CD4-positive, CD25-positive, alpha-beta regulatory T cell (primary cell): ENCODE measurements at regions not wholly inside any gene's neighbourhood (a gene's known extent, or its start where the extent isn't known, plus 50 kb on each side); places are given as distances from the start of the nearest gene placed in this dataset.

ENCODE experiments used
- ATAC-seq, 2 donors: fragments of 150-1000 bp; cut with Tn5 transposase; one replicate each; pipeline ENCODE4 v1.10.0; 2021; ENCODE audit warnings: low read depth in 2 of 2, moderate number of reproducible peaks in 2 of 2, moderate library complexity in 1 of 2
- DNase-seq, 3 donors: peaks; one replicate each; pipeline versions ENCODE4 v3.0.0 to v3.0.0-alpha.2; 2012 to 2022; ENCODE audit warnings: mixed read lengths in 1 of 3
- H3K27ac ChIP-seq: one replicate; pipeline ENCODE4 v1.7.0; 2013; ENCODE audit warnings: mild to moderate bottlenecking, low read length; ENCODE audit not compliant: insufficient read depth, poor library complexity, severe bottlenecking
- H3K27me3 ChIP-seq: one replicate; pipeline ENCODE4 v1.7.0; 2013; ENCODE audit warnings: low read length; ENCODE audit not compliant: control insufficient read depth, insufficient read depth
- H3K36me3 ChIP-seq: one replicate; pipeline ENCODE4 v1.7.0; 2013; ENCODE audit warnings: mild to moderate bottlenecking, low read length, moderate library complexity; ENCODE audit not compliant: control insufficient read depth, insufficient read depth
- H3K4me1 ChIP-seq: 2 replicates; pipeline ENCODE4 v1.7.0; 2013; ENCODE audit warnings: mild to moderate bottlenecking, low read length; ENCODE audit not compliant: insufficient read depth, control insufficient read depth, poor library complexity, severe bottlenecking
- H3K4me3 ChIP-seq: one replicate; pipeline ENCODE4 v1.7.0; 2013; ENCODE audit warnings: low read depth, mild to moderate bottlenecking, low read length, moderate library complexity
- H3K9me3 ChIP-seq, 2 experiments: 1 replicate in 1 of 2; 2 replicates in 1 of 2; pipeline ENCODE4 v1.7.0; 2013; ENCODE audit warnings: low read length in 2 of 2, mild to moderate bottlenecking in 1 of 2, moderate library complexity in 1 of 2; ENCODE audit not compliant: control insufficient read depth in 2 of 2
- H3K27ac Mint-ChIP-seq, 3 donors: one replicate each; pipeline ENCODE4 v1.8.0; 2020 to 2022; ENCODE audit warnings: mild to moderate bottlenecking in 3 of 3, mixed read lengths in 3 of 3, moderate library complexity in 2 of 3
- H3K27me3 Mint-ChIP-seq: one replicate; pipeline ENCODE4 v1.8.0; 2022; ENCODE audit warnings: mild to moderate bottlenecking, mixed read lengths
- H3K36me3 Mint-ChIP-seq: one replicate; pipeline ENCODE4 v1.8.0; 2020; ENCODE audit warnings: mixed read lengths
- H3K4me1 Mint-ChIP-seq, 4 donors: one replicate each; pipeline ENCODE4 v1.8.0; 2020 to 2022; ENCODE audit warnings: mixed read lengths in 4 of 4, mild to moderate bottlenecking in 1 of 4
- H3K4me3 Mint-ChIP-seq, 4 donors: one replicate each; pipeline ENCODE4 v1.8.0; 2020 to 2022; ENCODE audit warnings: mild to moderate bottlenecking in 4 of 4, mixed read lengths in 4 of 4, moderate library complexity in 3 of 4
- H3K9me3 Mint-ChIP-seq, 7 donors: one replicate each; pipeline ENCODE4 v1.8.0; 2020 to 2022; ENCODE audit warnings: mixed read lengths in 7 of 7, mild to moderate bottlenecking in 3 of 7, moderate library complexity in 2 of 7

GRCh38 chr11:128240546-128240945 lies 346.8 kb downstream of the ETS1 start:
- H3K36me3 Mint-ChIP-seq = no peaks in the 10 kb centered on the region
- H3K36me3 ChIP-seq = no peaks in the 10 kb centered on the region
- H3K27me3 ChIP-seq = no peaks in the 10 kb centered on the region
- peaks cover 6 to 20% (median 17%) of the 10 kb centered on the region in 4 donors for H3K4me1 Mint-ChIP-seq
- ATAC-seq (no peak), DNase-seq (no peak)
- H3K27ac Mint-ChIP-seq = no peak overlapping the region
- no peaks in the 10 kb centered on the region for H3K9me3 ChIP-seq
- H3K27ac ChIP-seq = no peak overlapping the region
- no peaks in the 10 kb centered on the region for H3K9me3 Mint-ChIP-seq
- H3K4me3 Mint-ChIP-seq = no peak overlapping the region
- no peak overlapping the region for H3K4me3 ChIP-seq
- H3K27me3 Mint-ChIP-seq = peaks cover 13% of the 10 kb centered on the region
- H3K4me1 ChIP-seq = no peaks in the 10 kb centered on the region

GRCh38 chr11:128239306-128239705 lies 348.1 kb downstream of the ETS1 start:
- peak overlapping the region in 1 of 4 donors; percentile 19 for H3K4me3 Mint-ChIP-seq

GRCh38 chr11:128238521-128239265 lies 348.7 kb downstream of the ETS1 start:
- H3K9me3 Mint-ChIP-seq = no peaks in the 10 kb centered on the region
- H3K27ac Mint-ChIP-seq = peak overlapping the region; percentile 48 to 76 (median 66)
- peaks cover 6% of the 10 kb centered on the region for H3K27me3 Mint-ChIP-seq
- no peaks in the 10 kb centered on the region for H3K4me1 ChIP-seq
- peak overlapping the region in 1 of 4 donors; percentile 19 for H3K4me3 Mint-ChIP-seq
- H3K27ac ChIP-seq = no peak overlapping the region
- H3K36me3 ChIP-seq = no peaks in the 10 kb centered on the region
- ATAC-seq (peak in 1 of 2 donors; percentile 39), DNase-seq (peak in 1 of 3 donors; percentile 36)
- H3K9me3 ChIP-seq = no peaks in the 10 kb centered on the region
- no peaks in the 10 kb centered on the region for H3K36me3 Mint-ChIP-seq
- peaks cover 6 to 20% (median 17%) of the 10 kb centered on the region in 4 donors for H3K4me1 Mint-ChIP-seq
- H3K4me3 ChIP-seq = peak overlapping the region; percentile 4
- no peaks in the 10 kb centered on the region for H3K27me3 ChIP-seq

More at GRCh38 chr11:128239306-128239705, 348.1 kb downstream of the ETS1 start:
- Histone ChIP-seq H3K4me3 (peak overlapping the region; percentile 4), H3K9me3 (no peaks in the 10 kb centered on the region), H3K36me3 (no peaks in the 10 kb centered on the region), H3K27ac (no peak overlapping the region), H3K27me3 (no peaks in the 10 kb centered on the region), H3K4me1 (no peaks in the 10 kb centered on the region)
- Mint-ChIP-seq H3K9me3 (no peaks in the 10 kb centered on the region), H3K4me1 (peaks cover 6 to 20% (median 17%) of the 10 kb centered on the region in 4 donors), H3K27ac (peak overlapping the region; percentile 48 to 76 (median 66)), H3K36me3 (no peaks in the 10 kb centered on the region), H3K27me3 (peaks cover 11% of the 10 kb centered on the region)
- no peak for DNase-seq
- no peak for ATAC-seq

DNA sequence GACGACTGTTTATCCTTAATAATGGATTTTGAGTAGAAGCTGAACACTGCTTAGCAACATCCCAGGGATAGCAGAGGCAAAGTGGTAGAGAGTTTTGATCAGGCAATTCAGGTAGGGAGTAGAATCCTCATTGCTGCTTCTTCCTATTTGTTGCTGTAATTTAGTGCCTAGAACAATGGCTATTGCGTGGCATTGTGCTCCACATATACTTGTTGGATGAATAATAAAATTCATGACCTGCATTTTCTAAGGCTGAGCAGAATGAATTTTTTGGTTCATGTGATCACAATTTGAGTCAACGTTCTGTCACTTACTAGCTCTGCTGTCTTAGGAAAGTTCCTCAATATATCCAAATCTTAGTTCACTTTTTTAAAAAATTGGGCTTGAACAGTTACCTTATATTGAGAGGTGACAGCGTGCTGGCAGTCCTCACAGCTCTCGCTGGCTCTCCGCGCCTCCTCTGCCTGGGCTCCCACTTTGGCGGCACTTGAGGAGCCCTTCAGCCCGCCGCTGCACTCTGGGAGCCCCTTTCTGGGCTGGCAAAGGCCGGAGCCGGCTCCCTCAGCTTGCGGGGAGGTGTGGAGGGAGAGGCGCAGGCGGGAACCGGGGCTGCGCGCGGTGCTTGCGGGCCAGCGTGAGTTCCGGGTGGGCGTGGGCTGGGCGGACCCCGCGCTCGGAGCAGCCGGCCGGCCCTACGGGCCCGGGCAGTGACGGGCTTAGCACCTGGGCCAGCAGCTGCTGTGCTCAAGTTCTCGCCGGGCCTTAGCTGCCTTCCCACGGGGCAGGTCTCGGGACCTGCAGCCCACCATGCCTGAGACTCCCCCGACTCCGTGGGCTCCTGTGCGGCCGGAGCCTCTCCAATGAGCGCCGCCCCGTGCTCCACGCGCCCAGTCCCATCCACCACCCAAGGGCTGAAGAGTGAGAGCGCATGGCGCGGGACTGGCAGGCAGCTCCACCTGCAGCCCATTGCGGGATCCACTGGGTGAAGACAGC lies 350.6 kb downstream of the ETS1 start:
- H3K4me3 Mint-ChIP-seq = no peak overlapping the region
- no peak for DNase-seq
- H3K4me1 ChIP-seq = no peaks in the 10 kb centered on the region
- H3K9me3 ChIP-seq = no peaks in the 10 kb centered on the region
- no peak for ATAC-seq
- H3K27ac Mint-ChIP-seq = no peak overlapping the region
- H3K36me3 ChIP-seq = no peaks in the 10 kb centered on the region
- peaks cover 6 to 23% (median 21%) of the 10 kb centered on the region in 4 donors for H3K4me1 Mint-ChIP-seq
- no peaks in the 10 kb centered on the region for H3K27me3 Mint-ChIP-seq
- H3K27ac ChIP-seq = no peak overlapping the region
- H3K9me3 Mint-ChIP-seq = no peaks in the 10 kb centered on the region
- H3K27me3 ChIP-seq = no peaks in the 10 kb centered on the region
- no peak overlapping the region for H3K4me3 ChIP-seq
- H3K36me3 Mint-ChIP-seq = no peaks in the 10 kb centered on the region

GRCh38 chr11:128235958-128236357 lies 351.4 kb downstream of the ETS1 start:
- no peak for DNase-seq
- Histone ChIP-seq H3K36me3 (no peaks in the 10 kb centered on the region), H3K27ac (no peak overlapping the region), H3K9me3 (no peaks in the 10 kb centered on the region), H3K4me1 (no peaks in the 10 kb centered on the region), H3K4me3 (no peak overlapping the region), H3K27me3 (no peaks in the 10 kb centered on the region)
- ATAC-seq = no peak
- H3K27ac Mint-ChIP-seq = no peak overlapping the region
- no peaks in the 10 kb centered on the region for H3K9me3 Mint-ChIP-seq
- no peak overlapping the region for H3K4me3 Mint-ChIP-seq
- H3K27me3 Mint-ChIP-seq = no peaks in the 10 kb centered on the region
- peaks cover 6 to 24% (median 21%) of the 10 kb centered on the region in 4 donors for H3K4me1 Mint-ChIP-seq
- H3K36me3 Mint-ChIP-seq = no peaks in the 10 kb centered on the region

DNA sequence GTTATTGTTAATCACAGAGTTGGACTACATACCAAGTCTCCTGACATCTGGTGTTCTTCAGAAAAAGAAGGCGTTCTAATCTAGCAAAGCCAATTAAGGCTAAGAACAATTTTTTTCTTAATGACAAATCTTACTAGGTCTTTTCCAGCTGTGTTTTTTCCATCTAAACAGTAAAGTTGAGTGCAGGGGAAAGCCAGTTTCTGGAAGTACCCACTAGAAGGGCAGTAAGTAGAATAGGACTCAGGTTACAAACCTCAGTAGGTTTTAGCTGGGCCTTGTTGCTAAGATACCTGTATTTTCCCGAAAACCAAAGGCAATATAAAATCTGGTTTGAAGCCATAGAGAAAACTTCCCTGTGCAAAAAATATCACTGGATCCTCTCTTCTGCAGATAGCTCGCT lies 351.9 kb downstream of the ETS1 start:
- no peak overlapping the region for H3K27ac ChIP-seq
- no peak for DNase-seq
- Mint-ChIP-seq H3K27ac (no peak overlapping the region), H3K9me3 (peaks cover 0 to 2% (median 0%) of the 10 kb centered on the region in 7 donors), H3K4me3 (no peak overlapping the region), H3K27me3 (no peaks in the 10 kb centered on the region), H3K36me3 (no peaks in the 10 kb centered on the region), H3K4me1 (peaks cover 6 to 24% (median 21%) of the 10 kb centered on the region in 4 donors)
- no peak overlapping the region for H3K4me3 ChIP-seq
- no peak for ATAC-seq
- H3K36me3 ChIP-seq = no peaks in the 10 kb centered on the region
- no peaks in the 10 kb centered on the region for H3K9me3 ChIP-seq
- H3K4me1 ChIP-seq = no peaks in the 10 kb centered on the region
- no peaks in the 10 kb centered on the region for H3K27me3 ChIP-seq

DNA sequence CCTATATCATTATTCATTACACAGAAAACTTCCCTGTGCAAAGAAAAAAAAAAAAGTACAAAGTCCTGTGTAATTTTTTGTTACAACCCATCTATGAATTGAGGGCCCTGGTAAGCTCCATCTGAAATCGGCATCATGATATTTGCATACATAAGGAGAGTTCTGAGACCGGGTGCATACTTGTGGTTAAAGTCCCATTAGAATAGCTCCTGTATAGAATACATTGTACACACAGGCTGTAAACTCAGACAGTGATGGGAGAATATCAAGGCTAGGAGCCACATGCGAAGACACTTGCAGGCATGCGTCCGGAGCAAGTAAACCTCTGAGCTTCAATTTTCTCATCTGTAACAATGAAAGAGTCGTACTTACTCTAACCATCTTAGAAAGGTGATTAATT lies 353.2 kb downstream of the ETS1 start:
- no peak overlapping the region for H3K4me3 Mint-ChIP-seq
- no peak for ATAC-seq
- no peak overlapping the region for H3K4me3 ChIP-seq

More for the DNA sequence above, 353.2 kb downstream of the ETS1 start:
- H3K36me3 ChIP-seq = no peaks in the 10 kb centered on the region
- DNase-seq = no peak
- H3K4me1 Mint-ChIP-seq = peaks cover 5 to 22% (median 18%) of the 10 kb centered on the region in 4 donors
- H3K9me3 ChIP-seq = no peaks in the 10 kb centered on the region
- no peak overlapping the region for H3K27ac Mint-ChIP-seq
- no peaks in the 10 kb centered on the region for H3K27me3 Mint-ChIP-seq
- H3K27me3 ChIP-seq = no peaks in the 10 kb centered on the region
- H3K36me3 Mint-ChIP-seq = no peaks in the 10 kb centered on the region
- no peak overlapping the region for H3K27ac ChIP-seq
- peaks cover 0 to 5% (median 0%) of the 10 kb centered on the region in 7 donors for H3K9me3 Mint-ChIP-seq
- H3K4me1 ChIP-seq = no peaks in the 10 kb centered on the region
